IMR-90 (cell line): ENCODE measurements at regions not wholly inside any gene's neighbourhood (a gene's known extent, or its start where the extent isn't known, plus 50 kb on each side); places are given as distances from the start of the nearest gene placed in this dataset.

Source experiments
- CTCF ChIP-seq: conservative IDR thresholded peaks from 2 replicates; pipeline ENCODE4 v1.5.1; 2012; ENCODE audit warnings: mild to moderate bottlenecking, low read depth, low read length, improper control_type of control experiment
- POLR2A ChIP-seq: IDR thresholded peaks from 2 replicates; pipeline ENCODE4 v1.6.1; 2012; ENCODE audit warnings: mild to moderate bottlenecking, low read depth, low read length

- TF ChIP-seq POLR2A (no peak), CTCF (no peak)
These were observed 158.5 kb downstream of the FOXD2 start for GRCh38 chr1:47596328-47596727.
